ENCODE measurements at regions not wholly inside any gene's neighbourhood (a gene's known extent, or its start where the extent isn't known, plus 50 kb on each side); places are given as distances from the start of the nearest gene placed in this dataset.

GRCh38 chr3:147604136-147604535 is 195.0 kb downstream of the ZIC1 start:
- TF ChIP-seq CTCF (IDR thresholded peaks at IDR 0.05) (no peak), POLR2A (IDR thresholded peaks at IDR 0.05) (no peak), POLR2AphosphoS5 (IDR thresholded peaks at IDR 0.05) (no peak)

All from breast epithelium (tissue), 3 donors.